ENCODE measurements at regions not wholly inside any gene's neighbourhood (a gene's known extent, or its start where the extent isn't known, plus 50 kb on each side); places are given as distances from the start of the nearest gene placed in this dataset.
"Not testable (repeated sequence)": the region's sequence is repeated elsewhere in the genome, so short reads cannot be mapped to it uniquely, and the experiment has no call there.

- no peak for DNase-seq
Observed at GRCh38 chr11:116403794-116404461, 368.9 kb downstream of the BUD13 start.

- DNase-seq, result no peak
Observed at GRCh38 chr11:116400081-116400480, 372.7 kb downstream of the BUD13 start.

DNA sequence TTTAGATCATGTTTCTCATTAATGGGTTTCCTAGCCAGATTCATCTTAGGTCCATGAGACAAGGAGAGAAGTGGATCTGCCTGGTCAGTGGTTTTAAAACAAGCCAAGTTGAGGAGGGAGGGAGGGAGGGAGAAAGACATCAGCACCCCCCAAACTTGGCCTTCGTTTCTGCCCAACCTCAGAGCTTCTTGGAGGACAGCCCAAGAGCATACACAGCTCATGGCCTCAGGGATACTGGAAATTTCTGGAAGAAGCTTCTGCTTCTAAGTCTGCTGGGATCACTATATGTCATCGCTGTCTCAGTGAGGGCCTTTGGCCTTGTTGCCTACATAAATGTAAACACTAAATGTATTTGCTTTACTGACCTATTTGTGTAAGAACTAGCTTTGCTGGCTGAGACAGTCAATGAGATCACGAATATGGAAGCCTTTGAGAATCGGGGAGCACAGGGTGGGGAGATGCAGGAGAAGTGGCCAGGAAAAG is 375.1 kb downstream of the BUD13 start:
- no peak for DNase-seq

DNA sequence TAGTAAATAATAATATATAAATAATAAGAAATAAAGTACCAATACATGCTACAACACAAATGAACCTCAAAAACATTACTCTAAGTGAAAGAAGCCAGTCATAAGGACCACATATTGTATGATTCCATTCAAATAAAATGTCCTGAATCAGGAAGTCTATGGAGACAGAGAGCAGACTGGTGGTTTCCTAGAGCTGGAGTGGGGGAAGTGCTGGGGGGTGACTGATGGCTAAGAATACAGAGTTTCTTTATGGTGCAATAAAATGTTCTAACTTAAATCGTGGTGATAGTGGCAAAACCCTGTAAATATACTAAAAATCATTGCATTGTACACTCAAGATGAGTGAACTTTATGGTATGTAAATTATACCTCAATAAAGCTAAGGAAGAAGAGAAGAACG is 376.5 kb downstream of the BUD13 start:
- no peak for DNase-seq

DNA sequence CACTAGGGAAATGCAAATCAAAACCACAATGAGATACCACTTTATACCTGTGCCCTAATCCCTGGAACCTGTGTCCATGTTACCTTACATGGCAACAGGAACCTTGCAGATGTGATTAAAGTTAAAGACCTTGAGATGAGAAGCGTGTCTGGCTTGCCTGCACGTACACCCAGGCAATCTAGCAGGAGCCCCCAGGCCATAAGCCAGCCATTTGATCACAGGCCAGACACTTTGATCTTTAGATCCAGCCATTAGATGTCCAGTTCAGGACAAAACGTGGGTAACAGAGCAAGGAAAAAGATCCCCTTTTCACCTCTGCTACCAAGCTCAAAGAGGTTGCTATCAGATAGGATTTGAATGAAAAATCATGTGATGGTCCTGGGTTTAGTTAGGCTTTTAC is 378.8 kb downstream of the BUD13 start:
- no peak for DNase-seq

DNA sequence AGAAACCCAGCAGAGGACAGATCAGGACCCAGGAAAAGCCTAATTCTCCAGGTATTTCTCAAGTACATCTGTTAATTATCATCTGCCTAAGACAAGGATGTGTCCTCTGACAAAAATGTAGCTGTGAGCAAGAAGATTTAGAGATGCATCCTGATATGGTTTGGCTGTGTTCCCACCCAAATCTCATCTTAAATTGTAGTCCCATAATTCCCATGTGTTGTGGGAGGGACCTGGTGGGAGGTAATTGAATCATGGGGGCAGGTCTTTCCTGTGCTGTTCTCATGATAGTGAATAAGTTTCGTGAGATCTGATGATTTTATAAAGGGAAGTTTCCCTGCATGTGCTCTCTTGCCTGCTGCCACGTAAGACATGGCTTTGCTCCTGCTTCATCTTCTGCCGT is 381.8 kb downstream of the BUD13 start:
- no peak for DNase-seq

DNA sequence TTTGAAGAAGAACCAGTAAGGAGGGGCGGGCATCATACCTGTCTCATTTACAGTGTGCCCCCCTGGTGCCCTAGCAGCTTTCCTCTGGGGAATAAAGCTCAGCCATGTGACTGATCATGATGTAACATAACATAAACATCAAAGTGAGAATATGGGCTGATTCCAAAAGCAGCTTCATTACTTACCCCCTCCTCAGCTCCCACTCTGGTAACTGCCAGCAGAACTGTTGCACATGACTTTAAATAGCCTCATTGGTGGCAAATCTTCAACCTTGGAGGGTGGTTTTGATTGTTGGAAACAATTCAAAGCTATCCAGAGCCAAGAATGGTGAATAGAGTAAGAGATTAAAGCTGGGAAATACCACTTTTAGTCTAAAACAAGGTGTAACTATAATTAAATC is 384.6 kb downstream of the BUD13 start:
- no peak for DNase-seq

- DNase-seq, result no peak
Observed at GRCh38 chr11:116387641-116388040, 385.1 kb downstream of the BUD13 start.

DNA sequence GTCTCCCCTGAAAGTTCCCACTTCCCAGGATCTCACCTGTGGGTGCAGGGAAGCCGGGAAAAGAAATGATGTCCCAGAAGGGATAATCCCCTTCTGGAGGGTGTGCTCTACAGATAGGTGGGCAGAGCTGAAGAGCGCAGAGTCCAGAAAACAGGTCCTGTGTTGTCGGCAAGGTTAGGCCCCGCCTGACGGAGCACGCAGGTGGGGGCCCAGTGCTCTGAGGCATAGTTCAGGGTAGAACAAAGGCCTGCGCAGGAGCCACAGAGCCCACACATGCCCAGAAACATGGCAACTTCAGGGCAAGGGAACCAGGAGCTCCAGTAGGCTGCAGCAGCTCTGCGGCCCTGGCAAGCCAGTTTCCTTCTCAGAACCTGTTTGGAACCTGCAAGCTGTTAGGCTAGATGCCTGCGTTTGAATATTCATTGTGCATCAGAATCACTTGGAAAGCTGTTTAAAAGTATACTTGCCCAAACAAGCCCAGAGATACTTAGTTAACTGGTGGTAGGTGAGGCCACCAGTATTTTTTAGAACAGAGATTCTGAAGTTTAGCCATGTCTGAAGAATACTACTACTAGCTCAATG is 386.6 kb downstream of the BUD13 start:
- no peak for DNase-seq

GRCh38 chr11:116384876-116385275 is 387.9 kb downstream of the BUD13 start:
- no peak for DNase-seq

GRCh38 chr11:116384407-116384806 is 388.4 kb downstream of the BUD13 start:
- DNase-seq, result no peak

DNA sequence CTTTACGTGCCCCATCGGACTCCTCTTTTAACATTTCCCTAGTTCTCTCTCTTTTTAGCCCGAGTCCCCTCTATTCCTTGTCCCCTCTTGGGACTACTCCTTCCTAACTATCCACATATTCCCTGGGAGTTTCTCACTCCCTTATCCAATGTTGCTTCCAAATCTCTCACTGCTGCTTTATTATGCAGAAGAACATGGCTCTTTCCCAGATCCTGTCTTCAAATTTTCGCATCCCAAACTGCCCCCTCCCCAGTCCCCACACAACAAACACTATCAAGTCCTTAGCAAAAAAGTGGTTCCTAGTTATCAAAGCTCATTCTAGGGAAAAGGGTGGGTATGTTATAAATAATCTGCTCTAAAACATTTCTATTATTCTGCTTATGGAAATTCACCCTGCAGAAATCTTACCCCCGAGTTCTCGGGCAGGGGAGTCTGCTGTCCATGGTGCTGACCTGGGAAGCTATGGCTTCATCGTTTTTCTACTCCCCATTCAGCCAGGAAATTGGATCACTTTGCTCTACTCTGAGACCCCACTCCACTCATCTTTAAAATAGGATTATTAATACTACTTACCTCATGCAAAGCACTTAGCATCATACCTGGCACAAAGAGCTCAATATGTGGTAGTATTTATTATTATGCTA is 393.5 kb downstream of the BUD13 start:
- no peak for DNase-seq

DNA sequence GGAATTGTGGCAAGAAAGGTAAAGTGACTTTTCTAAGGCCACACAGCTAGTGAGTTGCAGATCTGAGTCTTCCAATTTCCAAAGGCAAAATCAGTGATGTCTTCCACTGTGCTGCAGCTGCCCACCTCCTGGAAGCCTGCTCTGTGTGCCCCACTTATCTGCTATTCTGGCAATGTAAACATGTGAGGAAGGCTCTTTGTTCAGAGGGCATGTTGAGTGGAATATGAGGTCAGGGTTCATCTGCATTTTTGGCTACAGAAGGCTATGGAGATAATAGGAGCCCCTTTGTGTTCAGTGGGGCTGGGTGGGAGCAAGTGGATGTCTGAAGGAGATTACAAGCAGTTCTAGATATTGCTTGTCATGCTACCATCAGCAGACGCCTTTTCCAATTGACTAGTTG is 396.2 kb downstream of the BUD13 start:
- DNase-seq, result no peak

- DNase-seq, result no peak
Observed at GRCh38 chr11:116376054-116376453, 396.7 kb downstream of the BUD13 start.

DNA sequence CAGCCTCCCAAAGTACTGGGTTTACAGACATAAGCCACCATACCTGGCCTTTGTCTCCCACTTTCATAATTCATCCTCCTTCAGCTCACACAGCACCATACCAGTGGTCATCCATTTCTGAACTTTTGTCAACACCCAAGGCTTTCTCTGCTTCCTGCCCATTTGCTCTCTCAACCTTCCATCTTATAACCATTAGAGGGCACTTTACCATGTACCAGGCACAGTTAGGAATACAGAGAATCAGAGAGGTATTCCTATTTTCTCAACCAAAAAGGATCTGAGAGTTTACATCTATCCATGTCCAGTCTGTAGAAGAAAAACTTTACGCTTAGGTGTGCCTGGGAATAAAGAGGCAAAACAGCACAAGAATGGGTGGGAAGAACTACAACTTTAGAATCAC is 397.6 kb downstream of the BUD13 start:
- DNase-seq, result no peak

DNA sequence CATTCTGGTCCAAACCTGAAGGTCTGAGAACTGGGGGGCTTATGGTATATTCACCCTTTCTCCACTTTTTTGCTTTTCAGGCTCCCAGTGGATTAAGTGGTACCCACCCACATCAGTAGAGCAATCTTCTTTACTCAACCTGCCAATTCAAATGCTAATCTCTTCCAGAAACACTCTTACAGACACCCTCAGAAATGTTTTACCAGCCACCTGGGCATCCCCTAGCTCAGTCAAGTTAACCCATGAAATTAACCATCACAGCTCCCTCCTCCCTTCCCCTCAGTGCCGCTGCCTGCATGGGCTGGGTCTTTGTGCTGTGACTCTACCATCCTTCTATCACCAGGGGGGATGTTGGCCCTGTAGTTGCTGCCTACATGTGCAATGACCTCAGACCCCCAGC is 398.7 kb downstream of the BUD13 start:
- no peak for DNase-seq

- no peak for DNase-seq
Observed at GRCh38 chr11:116373104-116373944, 399.5 kb downstream of the BUD13 start.

DNA sequence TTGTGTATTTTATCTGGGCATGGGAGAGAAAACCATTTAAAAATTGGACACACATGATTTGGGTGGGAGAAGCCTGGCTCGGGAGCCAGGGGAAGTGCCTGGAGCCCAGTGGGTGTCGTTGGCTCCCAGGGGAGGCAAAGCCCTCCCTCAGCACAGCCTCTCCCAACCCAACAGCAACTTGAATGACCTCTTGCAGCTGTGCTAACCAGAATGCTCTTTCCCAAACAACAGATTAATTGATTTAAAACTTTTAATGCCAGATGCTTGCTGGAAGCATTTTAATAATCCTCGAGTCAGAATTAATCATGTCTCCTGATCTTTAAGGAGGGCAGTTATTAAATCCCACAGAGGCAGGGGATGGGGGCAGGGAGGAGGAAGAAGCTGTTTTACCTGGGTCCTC is 401.6 kb downstream of the BUD13 start:
- no peak for DNase-seq

- DNase-seq, result no peak
Observed at GRCh38 chr11:116368784-116369183, 404.0 kb downstream of the BUD13 start.

GRCh38 chr11:116366980-116367645 is 405.7 kb downstream of the BUD13 start:
- DNase-seq, result no peak

DNA sequence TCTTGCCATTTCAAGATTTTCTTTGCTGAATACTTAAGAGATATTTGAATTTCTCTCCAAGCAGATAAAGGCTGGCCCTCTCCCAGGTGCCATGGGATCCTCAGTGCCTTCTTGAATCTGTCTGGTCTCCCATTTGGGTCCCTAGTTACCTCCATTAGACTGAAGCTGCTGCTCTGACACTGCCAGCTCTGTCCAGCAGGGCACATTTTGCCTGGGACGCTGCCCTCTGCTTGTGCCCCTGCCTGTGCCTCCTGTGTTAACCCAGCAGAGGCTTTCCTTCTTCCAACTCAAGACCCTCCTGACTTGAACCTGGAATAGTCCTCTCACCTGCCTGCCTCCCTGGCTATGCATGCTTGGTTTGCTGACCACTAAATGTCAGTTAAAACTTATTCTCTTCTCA is 406.3 kb downstream of the BUD13 start:
- DNase-seq, result no peak

DNA sequence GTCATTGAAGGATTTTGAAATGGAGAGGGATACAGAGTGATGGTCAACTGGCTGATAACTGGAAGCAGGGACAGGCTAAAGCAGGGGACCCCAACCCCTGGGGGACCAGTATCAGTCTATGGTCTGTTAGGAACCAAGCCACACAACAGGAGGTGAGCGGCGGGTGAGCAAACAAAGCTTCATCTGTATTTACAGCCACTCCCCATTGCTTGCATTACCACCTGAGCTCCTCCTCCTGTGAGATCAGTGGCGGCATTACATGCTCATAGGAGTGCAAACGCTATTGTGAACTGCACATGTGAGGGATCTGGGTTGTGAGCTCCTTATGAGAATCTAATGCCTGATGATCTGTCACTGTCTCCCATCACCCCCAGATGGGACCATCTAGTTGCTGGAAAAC is 407.9 kb downstream of the BUD13 start:
- DNase-seq, result not testable (repeated sequence)

DNA sequence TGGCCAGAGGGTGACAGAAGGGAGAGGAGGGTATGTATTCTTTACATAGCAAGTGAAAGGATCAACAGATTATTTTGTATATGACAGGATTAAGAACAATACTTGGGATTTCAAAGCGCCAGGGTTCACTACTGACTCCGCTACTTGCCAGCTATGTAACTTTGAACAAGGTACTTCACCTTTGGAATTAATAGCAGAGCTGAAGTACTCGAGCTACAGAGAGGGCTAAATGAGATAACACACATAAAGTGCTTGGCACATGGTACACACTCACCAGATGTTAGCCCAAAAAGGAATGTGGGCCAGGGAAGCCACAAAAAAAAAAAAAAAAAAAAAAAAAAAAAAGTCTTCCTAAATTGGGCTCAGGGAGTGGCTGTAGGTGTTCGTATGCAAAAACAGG is 408.4 kb downstream of the BUD13 start:
- no peak for DNase-seq

Data from CD4-positive, alpha-beta T cell treated with Interleukin-4 for 4 hours (primary cell).